RWPE1 (cell line): ENCODE measurements at regions not wholly inside any gene's neighbourhood (a gene's known extent, or its start where the extent isn't known, plus 50 kb on each side); places are given as distances from the start of the nearest gene placed in this dataset.
"Not testable (repeated sequence)": the region's sequence is repeated elsewhere in the genome, so short reads cannot be mapped to it uniquely, and the experiment has no call there.

ENCODE experiments used
- CTCF ChIA-PET: fragments of 350-600 bp; sonication (Branson Sonifier 250); formaldehyde crosslinking; extraction: SDS; loops from one replicate; lab custom pipeline; 2021; lab: Yijun Ruan, JAX
- POLR2A ChIA-PET: fragments of 400-600 bp; formaldehyde crosslinking; extraction: SDS; loops from one replicate; lab custom pipeline; 2020; ENCODE audit warnings: antibody characterized with exemption; ENCODE audit not compliant: low non-redundant PET; lab: Yijun Ruan, JAX
- DNase-seq: peaks from one replicate; pipeline ENCODE4 v3.0.0; 2012; ENCODE audit warnings: low spot score
- H3K27ac ChIP-seq: fragments of 450-650 bp; 2 replicates; pipeline ENCODE4 v1.5.1; 2017
- CTCF ChIP-seq: fragments of 450-650 bp; conservative IDR thresholded peaks from 2 replicates; pipeline ENCODE4 v1.5.1; 2017; ENCODE audit warnings: low read depth, mild to moderate bottlenecking

- ChIA-PET CTCF (interaction anchor here (0.6 kb wide), 1 partner anchor 590 kb away, joined by 3 read pairs; no protein-coding TSS in a partner anchor), POLR2A (no interaction called here)
- DNase-seq, result no peak
- no peak overlapping the region for H3K27ac ChIP-seq
- TF ChIP-seq CTCF, result no peak
Observed at GRCh38 chrX:122303761-122304160, 880.3 kb upstream of the GRIA3 start.

DNA sequence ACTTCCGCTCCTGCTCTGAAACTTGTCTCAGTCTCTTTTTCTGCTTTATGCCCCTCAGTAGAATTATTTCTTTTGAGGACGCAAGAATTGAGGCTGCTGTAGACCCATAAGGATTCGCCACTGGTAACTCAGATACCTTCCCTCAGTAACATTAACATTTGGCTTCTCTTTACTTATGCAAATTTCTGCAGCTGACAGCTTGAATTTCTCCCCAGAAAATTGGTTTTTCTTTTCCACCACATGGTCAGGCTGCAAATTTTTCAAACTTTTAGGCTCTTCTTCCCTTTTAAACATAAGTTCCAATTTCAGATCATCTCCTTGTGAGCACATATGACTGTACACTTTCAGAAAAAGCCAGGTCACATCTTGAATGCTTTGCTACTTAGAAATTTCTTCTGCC is 839.3 kb upstream of the GRIA3 start:
- no peak overlapping the region for H3K27ac ChIP-seq
- ChIA-PET CTCF (no interaction called here), POLR2A (no interaction called here)
- no peak for DNase-seq
- no peak for TF ChIP-seq CTCF

- no peak for TF ChIP-seq CTCF
- no peak overlapping the region for H3K27ac ChIP-seq
- no peak for DNase-seq
- POLR2A ChIA-PET, result no interaction called here
- CTCF ChIA-PET, result no interaction called here
Observed at GRCh38 chrX:122363112-122363795, 820.8 kb upstream of the GRIA3 start.

GRCh38 chrX:122375533-122375932 is 808.5 kb upstream of the GRIA3 start:
- POLR2A ChIA-PET, H3K27ac ChIP-seq, CTCF ChIA-PET, DNase-seq: not testable (repeated sequence)

DNA sequence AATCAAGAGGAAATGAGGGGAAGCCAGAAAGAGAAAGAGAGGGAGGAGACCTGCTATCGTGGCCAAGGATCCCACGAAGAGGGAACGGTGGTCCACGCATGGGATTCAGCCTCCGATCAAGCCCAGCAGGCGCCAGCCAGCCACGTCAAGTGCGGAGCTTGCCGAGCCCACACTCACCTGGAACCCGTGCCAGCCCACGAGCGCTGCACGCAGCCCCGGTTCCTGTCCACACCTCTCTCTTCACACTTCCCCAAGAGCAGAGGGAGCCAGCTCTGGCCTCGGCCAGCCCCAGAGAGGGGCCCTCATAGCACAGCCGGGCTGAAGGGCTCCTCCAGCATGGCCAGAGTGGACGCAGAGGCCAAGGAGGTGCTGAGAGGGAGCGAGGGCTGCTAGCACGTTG is 795.1 kb upstream of the GRIA3 start:
- no peak for DNase-seq
- CTCF ChIA-PET, result no interaction called here

GRCh38 chrX:122418758-122419157 is 765.3 kb upstream of the GRIA3 start:
- ChIA-PET POLR2A (no interaction called here), CTCF (no interaction called here)
- no peak for TF ChIP-seq CTCF
- DNase-seq, result no peak
- H3K27ac ChIP-seq, result no peak overlapping the region

More for the DNA sequence above, 795.1 kb upstream of the GRIA3 start:
- no peak overlapping the region for H3K27ac ChIP-seq
- TF ChIP-seq CTCF, result no peak
- POLR2A ChIA-PET, result no interaction called here

- no peak for TF ChIP-seq CTCF
- CTCF ChIA-PET, result no interaction called here
- H3K27ac ChIP-seq, result no peak overlapping the region
- DNase-seq, result no peak
- POLR2A ChIA-PET, result no interaction called here
Observed at GRCh38 chrX:122421434-122422121, 762.5 kb upstream of the GRIA3 start.
